ENCODE measurements at regions not wholly inside any gene's neighbourhood (a gene's known extent, or its start where the extent isn't known, plus 50 kb on each side); places are given as distances from the start of the nearest gene placed in this dataset.

- no peak for DNase-seq (ENCODE audit: low read depth)
- no peak overlapping the region for H3K4me3 ChIP-seq (ENCODE audit: low read depth, low read length)
Measured at GRCh38 chr16:54412037-54412436, 125.5 kb upstream of the IRX3 start.

GRCh38 chr16:54411544-54411943 lies 125.0 kb upstream of the IRX3 start:
- no peak overlapping the region for H3K4me3 ChIP-seq (ENCODE audit: low read depth, low read length)
- DNase-seq (ENCODE audit: low read depth): no peak

- H3K4me3 ChIP-seq (ENCODE audit: low read depth, low read length): no peak overlapping the region
- no peak for DNase-seq (ENCODE audit: low read depth)
Measured at GRCh38 chr16:54409982-54410381, 123.4 kb upstream of the IRX3 start.

- peak; percentile 36 for DNase-seq (ENCODE audit: low read depth)
- no peak overlapping the region for H3K4me3 ChIP-seq (ENCODE audit: low read depth, low read length)
Measured at GRCh38 chr16:54407596-54407995, 121.0 kb upstream of the IRX3 start.

GRCh38 chr16:54405478-54405877 lies 118.9 kb upstream of the IRX3 start:
- H3K4me3 ChIP-seq (ENCODE audit: low read depth, low read length): no peak overlapping the region
- no peak for DNase-seq (ENCODE audit: low read depth)

- DNase-seq (ENCODE audit: low read depth): no peak
- no peak overlapping the region for H3K4me3 ChIP-seq (ENCODE audit: low read depth, low read length)
Measured at GRCh38 chr16:54403580-54403979, 117.0 kb upstream of the IRX3 start.

GRCh38 chr16:54402873-54403272 lies 116.3 kb upstream of the IRX3 start:
- H3K4me3 ChIP-seq (ENCODE audit: low read depth, low read length): no peak overlapping the region
- no peak for DNase-seq (ENCODE audit: low read depth)

GRCh38 chr16:54402270-54402669 lies 115.7 kb upstream of the IRX3 start:
- DNase-seq (ENCODE audit: low read depth): no peak
- H3K4me3 ChIP-seq (ENCODE audit: low read depth, low read length): no peak overlapping the region

GRCh38 chr16:54400261-54400660 lies 113.7 kb upstream of the IRX3 start:
- no peak overlapping the region for H3K4me3 ChIP-seq (ENCODE audit: low read depth, low read length)
- no peak for DNase-seq (ENCODE audit: low read depth)

- H3K4me3 ChIP-seq (ENCODE audit: low read depth, low read length): no peak overlapping the region
- no peak for DNase-seq (ENCODE audit: low read depth)
Measured at GRCh38 chr16:54398986-54399385, 112.4 kb upstream of the IRX3 start.

- no peak for DNase-seq (ENCODE audit: low read depth)
- no peak overlapping the region for H3K4me3 ChIP-seq (ENCODE audit: low read depth, low read length)
Measured at GRCh38 chr16:54397838-54398237, 111.3 kb upstream of the IRX3 start.

GRCh38 chr16:54397190-54397835 lies 110.7 kb upstream of the IRX3 start:
- H3K4me3 ChIP-seq (ENCODE audit: low read depth, low read length): no peak overlapping the region
- DNase-seq (ENCODE audit: low read depth): no peak

GRCh38 chr16:54389836-54390494 lies 103.4 kb upstream of the IRX3 start:
- H3K4me3 ChIP-seq (ENCODE audit: low read depth, low read length): no peak overlapping the region
- no peak for DNase-seq (ENCODE audit: low read depth)

- H3K4me3 ChIP-seq (ENCODE audit: low read depth, low read length): no peak overlapping the region
- DNase-seq (ENCODE audit: low read depth): no peak
Measured at GRCh38 chr16:54385141-54385540, 98.6 kb upstream of the IRX3 start.

- no peak overlapping the region for H3K4me3 ChIP-seq (ENCODE audit: low read depth, low read length)
- no peak for DNase-seq (ENCODE audit: low read depth)
Measured at GRCh38 chr16:54381601-54382313, 95.2 kb upstream of the IRX3 start.

GRCh38 chr16:54375071-54375470 lies 88.5 kb upstream of the IRX3 start:
- DNase-seq (ENCODE audit: low read depth): no peak
- H3K4me3 ChIP-seq (ENCODE audit: low read depth, low read length): no peak overlapping the region

GRCh38 chr16:54373534-54374520 lies 87.2 kb upstream of the IRX3 start:
- peak; percentile 79 for DNase-seq (ENCODE audit: low read depth)
- H3K4me3 ChIP-seq (ENCODE audit: low read depth, low read length): peak overlapping the region; percentile 24

GRCh38 chr16:54370278-54371040 lies 83.9 kb upstream of the IRX3 start:
- H3K4me3 ChIP-seq (ENCODE audit: low read depth, low read length): no peak overlapping the region
- no peak for DNase-seq (ENCODE audit: low read depth)

GRCh38 chr16:54369861-54370260 lies 83.3 kb upstream of the IRX3 start:
- no peak overlapping the region for H3K4me3 ChIP-seq (ENCODE audit: low read depth, low read length)
- no peak for DNase-seq (ENCODE audit: low read depth)

Data from skeletal muscle cell (primary cell).